Stimulated activated CD4-positive, alpha-beta T cell treated with anti-CD3 and anti-CD28 coated beads, Interleukin-2, amount 100 ng/mL, for 48 hours (primary cell): ENCODE measurements at regions not wholly inside any gene's neighbourhood (a gene's known extent, or its start where the extent isn't known, plus 50 kb on each side); places are given as distances from the start of the nearest gene placed in this dataset.
"Not testable (repeated sequence)": the region's sequence is repeated elsewhere in the genome, so short reads cannot be mapped to it uniquely, and the experiment has no call there.

ENCODE experiments used
- DNase-seq, 2 donors: peaks; one replicate each; pipeline ENCODE4 v3.0.0-alpha.2; 2020

GRCh38 chr9:28518439-28518838 lies 945.2 kb upstream of the C9orf72 start:
- DNase-seq = no peak

GRCh38 chr9:28524309-28524708 lies 951.0 kb upstream of the C9orf72 start:
- not testable (repeated sequence) for DNase-seq

- DNase-seq = no peak
Measured at GRCh38 chr9:28528049-28528448, 954.8 kb upstream of the C9orf72 start.

- no peak for DNase-seq
Measured at GRCh38 chr9:28538132-28538531, 964.9 kb upstream of the C9orf72 start.

- DNase-seq = no peak
Measured at GRCh38 chr9:28539434-28540070, 966.3 kb upstream of the C9orf72 start.

GRCh38 chr9:28542928-28543327 lies 969.6 kb upstream of the C9orf72 start:
- no peak for DNase-seq

- no peak for DNase-seq
Measured at GRCh38 chr9:28547527-28547926, 974.2 kb upstream of the C9orf72 start.

GRCh38 chr9:28563291-28563934 lies 990.1 kb upstream of the C9orf72 start:
- no peak for DNase-seq

GRCh38 chr9:28583832-28584231 lies 1010.6 kb upstream of the C9orf72 start:
- DNase-seq = no peak

GRCh38 chr9:28584542-28584941 lies 1011.3 kb upstream of the C9orf72 start:
- no peak for DNase-seq

- no peak for DNase-seq
Measured at GRCh38 chr9:28587052-28587451, 1013.8 kb upstream of the C9orf72 start.

- no peak for DNase-seq
Measured at GRCh38 chr9:28598408-28598807, 1025.1 kb upstream of the C9orf72 start.

GRCh38 chr9:28600226-28600625 lies 1026.9 kb upstream of the C9orf72 start:
- DNase-seq = no peak

GRCh38 chr9:28607843-28608242 lies 1034.6 kb upstream of the C9orf72 start:
- DNase-seq = no peak

GRCh38 chr9:28610339-28610738 lies 1037.1 kb upstream of the C9orf72 start:
- no peak for DNase-seq

- DNase-seq = no peak
Measured at GRCh38 chr9:28616310-28616709, 1043.0 kb upstream of the C9orf72 start.

- DNase-seq = no peak
Measured at GRCh38 chr9:28620011-28620410, 1046.7 kb upstream of the C9orf72 start.

- DNase-seq = no peak
Measured at GRCh38 chr9:28620661-28621060, 1047.4 kb upstream of the C9orf72 start.

GRCh38 chr9:28624771-28625170 lies 1051.5 kb upstream of the C9orf72 start:
- no peak for DNase-seq

GRCh38 chr9:28628031-28628430 lies 1054.8 kb upstream of the C9orf72 start:
- DNase-seq = no peak

GRCh38 chr9:28648723-28649122 lies 1075.4 kb upstream of the C9orf72 start:
- DNase-seq = no peak

GRCh38 chr9:28650327-28650726 lies 1077.0 kb upstream of the C9orf72 start:
- DNase-seq = no peak

- DNase-seq = no peak
Measured at GRCh38 chr9:28651050-28651722, 1077.9 kb upstream of the C9orf72 start.

GRCh38 chr9:28653216-28653615 lies 1079.9 kb upstream of the C9orf72 start:
- DNase-seq = no peak
